ENCODE measurements at regions not wholly inside any gene's neighbourhood (a gene's known extent, or its start where the extent isn't known, plus 50 kb on each side); places are given as distances from the start of the nearest gene placed in this dataset.

GRCh38 chr1:58380345-58380744, 166.2 kb downstream of the OMA1 start:
- TF ChIP-seq CTCF (conservative IDR thresholded peaks at IDR 0.05 in 1 of 2, IDR thresholded peaks at IDR 0.05 in 1 of 2; ENCODE audit: low read depth in 1 of 2, low read length in 2 of 2) (no peak), EZH2 (IDR thresholded peaks at IDR 0.05; ENCODE audit: low read length, missing control alignments) (no peak)
